ENCODE measurements at regions not wholly inside any gene's neighbourhood (a gene's known extent, or its start where the extent isn't known, plus 50 kb on each side); places are given as distances from the start of the nearest gene placed in this dataset.

DNA sequence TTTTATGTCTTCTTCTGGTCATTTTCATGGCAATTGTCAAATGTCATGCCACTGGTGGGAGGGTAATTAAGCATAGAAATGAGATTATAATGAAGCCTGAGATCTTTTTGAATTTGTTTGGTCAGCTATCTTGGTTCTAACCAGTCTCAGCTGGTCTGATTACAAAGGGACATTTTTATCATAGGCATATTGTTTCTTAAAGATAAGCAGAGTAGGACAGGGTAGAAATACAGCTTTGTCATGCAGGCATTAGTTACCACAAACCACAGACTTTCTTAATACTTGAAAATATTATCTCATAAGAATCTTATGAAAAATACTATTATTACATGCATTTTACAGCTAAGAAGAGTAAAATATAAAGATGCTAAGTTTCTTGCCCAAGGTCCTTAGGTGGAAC is 1761.5 kb downstream of the PCDH9 start:
- no peak for TF ChIP-seq POLR2A (IDR thresholded peaks at IDR 0.05; ENCODE audit: borderline replicate concordance, extremely low read depth, insufficient read depth, insufficient read length)
- TF ChIP-seq, protein P1, sequence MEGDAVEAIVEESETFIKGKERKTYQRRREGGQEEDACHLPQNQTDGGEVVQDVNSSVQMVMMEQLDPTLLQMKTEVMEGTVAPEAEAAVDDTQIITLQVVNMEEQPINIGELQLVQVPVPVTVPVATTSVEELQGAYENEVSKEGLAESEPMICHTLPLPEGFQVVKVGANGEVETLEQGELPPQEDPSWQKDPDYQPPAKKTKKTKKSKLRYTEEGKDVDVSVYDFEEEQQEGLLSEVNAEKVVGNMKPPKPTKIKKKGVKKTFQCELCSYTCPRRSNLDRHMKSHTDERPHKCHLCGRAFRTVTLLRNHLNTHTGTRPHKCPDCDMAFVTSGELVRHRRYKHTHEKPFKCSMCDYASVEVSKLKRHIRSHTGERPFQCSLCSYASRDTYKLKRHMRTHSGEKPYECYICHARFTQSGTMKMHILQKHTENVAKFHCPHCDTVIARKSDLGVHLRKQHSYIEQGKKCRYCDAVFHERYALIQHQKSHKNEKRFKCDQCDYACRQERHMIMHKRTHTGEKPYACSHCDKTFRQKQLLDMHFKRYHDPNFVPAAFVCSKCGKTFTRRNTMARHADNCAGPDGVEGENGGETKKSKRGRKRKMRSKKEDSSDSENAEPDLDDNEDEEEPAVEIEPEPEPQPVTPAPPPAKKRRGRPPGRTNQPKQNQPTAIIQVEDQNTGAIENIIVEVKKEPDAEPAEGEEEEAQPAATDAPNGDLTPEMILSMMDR (IDR thresholded peaks at IDR 0.05 in 2 of 3, conservative IDR thresholded peaks at IDR 0.05 in 1 of 3; ENCODE audit: borderline replicate concordance in 1 of 3, insufficient read depth in 1 of 3, low read depth in 2 of 3, low read length in 2 of 3), result no peak
- TF ChIP-seq, protein P2, sequence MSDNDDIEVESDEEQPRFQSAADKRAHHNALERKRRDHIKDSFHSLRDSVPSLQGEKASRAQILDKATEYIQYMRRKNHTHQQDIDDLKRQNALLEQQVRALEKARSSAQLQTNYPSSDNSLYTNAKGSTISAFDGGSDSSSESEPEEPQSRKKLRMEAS (IDR thresholded peaks at IDR 0.05), result no peak
- no peak for TF ChIP-seq SIN3A (IDR thresholded peaks at IDR 0.05; ENCODE audit: low read depth)
- no peak for TF ChIP-seq EZH2 (IDR thresholded peaks at IDR 0.05)
- TF ChIP-seq ZNF274 (IDR thresholded peaks at IDR 0.05; ENCODE audit: low read depth, low read length), result no peak
- no peak for TF ChIP-seq RAD21 (IDR thresholded peaks at IDR 0.05; ENCODE audit: low read depth)
- no peak for TF ChIP-seq POLR2AphosphoS5 (IDR thresholded peaks at IDR 0.05; ENCODE audit: low read depth, low read length)
- TF ChIP-seq SP1 (IDR thresholded peaks at IDR 0.05; ENCODE audit: low read depth), result no peak

All from HCT116 (cell line).